GF-D8 (cell line): ENCODE measurements at regions not wholly inside any gene's neighbourhood (a gene's known extent, or its start where the extent isn't known, plus 50 kb on each side); places are given as distances from the start of the nearest gene placed in this dataset.

Experiments
- DNase-seq: peaks from one replicate; lab custom pipeline; 2025; lab: John Stamatoyannopoulos, UW

- no peak for DNase-seq
Observed at GRCh38 chr5:171688696-171689495, 96.7 kb upstream of the SMIM23 start.

GRCh38 chr5:171689853-171690417 is 95.7 kb upstream of the SMIM23 start:
- no peak for DNase-seq

GRCh38 chr5:171692107-171692506 is 93.5 kb upstream of the SMIM23 start:
- DNase-seq = no peak

- DNase-seq = no peak
Observed at GRCh38 chr5:171692936-171693335, 92.7 kb upstream of the SMIM23 start.

DNA sequence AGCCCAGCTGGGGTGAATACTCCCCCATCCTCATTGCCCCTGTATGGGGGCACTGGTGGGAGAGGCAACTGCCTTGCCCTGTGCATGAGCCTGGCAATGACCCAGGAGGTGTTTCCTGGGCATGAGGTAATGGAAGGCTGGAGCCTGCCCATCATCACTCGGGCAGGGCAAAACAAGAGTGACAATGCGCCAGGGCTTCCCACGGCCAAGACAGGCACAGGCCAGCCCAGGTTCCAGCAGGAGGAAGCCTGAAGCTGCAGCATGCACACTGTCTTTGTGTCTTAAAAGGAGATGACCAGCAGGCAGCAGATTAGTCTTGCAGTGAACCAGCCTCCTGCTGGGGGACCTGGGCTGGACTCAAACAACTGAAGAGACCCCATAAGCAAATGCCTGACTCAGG is 92.2 kb upstream of the SMIM23 start:
- no peak for DNase-seq

DNA sequence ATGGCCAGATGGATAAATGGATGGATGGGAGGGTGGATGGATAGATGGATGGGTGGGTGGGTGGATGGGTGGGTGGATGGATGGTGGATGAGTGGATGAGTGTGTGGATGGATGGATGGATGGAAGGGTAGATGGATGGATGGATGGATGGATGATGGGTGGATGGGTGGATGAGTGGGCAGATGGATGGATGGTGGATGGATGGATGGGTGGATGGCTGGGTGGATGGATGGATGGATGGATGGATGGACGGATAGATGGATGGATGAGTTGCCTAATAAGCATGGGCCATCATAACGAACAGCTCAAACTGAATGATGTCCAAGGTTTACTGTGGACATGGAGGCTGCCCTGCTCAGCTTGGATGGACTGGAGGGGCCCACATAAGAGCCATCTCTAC is 89.8 kb upstream of the SMIM23 start:
- no peak for DNase-seq

DNA sequence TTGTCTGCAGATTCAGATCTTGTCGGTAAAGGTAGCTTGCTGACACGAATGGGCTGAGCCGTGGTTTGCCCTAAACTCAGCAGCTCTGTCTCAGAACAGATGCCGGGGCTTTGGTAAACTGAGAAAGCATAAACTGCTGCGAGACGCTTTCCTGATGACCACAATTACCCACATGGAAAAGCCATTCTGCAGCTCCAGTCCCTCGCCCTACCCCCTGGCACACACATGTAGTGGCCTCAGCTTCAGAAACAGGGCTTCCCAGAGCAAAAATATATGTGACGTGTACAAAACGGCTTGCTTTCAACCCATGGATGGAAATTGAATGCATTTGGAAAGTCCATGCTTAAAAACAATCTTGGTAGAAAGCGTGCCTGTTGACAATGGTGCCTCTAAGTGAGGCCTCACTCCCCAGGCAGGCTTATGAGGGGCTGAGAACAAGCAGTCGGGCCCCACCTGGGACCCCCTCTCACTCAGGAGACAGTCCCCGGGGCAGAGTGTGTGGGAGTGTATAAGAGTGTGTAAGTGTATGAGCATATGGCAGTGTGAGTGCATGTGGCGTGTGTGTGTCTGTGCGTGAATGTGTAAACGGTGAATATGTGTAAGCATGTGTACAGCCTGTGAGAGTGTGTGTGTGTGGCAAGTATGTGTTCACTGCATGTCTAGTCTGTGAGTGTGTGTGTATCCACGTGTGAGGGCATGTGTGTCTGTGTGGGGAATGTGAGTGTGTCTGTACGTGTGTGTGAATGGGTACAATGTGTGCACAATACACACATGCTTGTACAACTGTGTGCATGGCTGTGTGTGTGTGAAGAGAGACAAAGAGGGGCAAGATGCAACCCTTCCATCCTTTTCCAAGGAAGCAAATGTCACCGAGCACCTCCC is 88.2 kb upstream of the SMIM23 start:
- no peak for DNase-seq

- DNase-seq = no peak
Observed at GRCh38 chr5:171700318-171700912, 85.2 kb upstream of the SMIM23 start.

DNA sequence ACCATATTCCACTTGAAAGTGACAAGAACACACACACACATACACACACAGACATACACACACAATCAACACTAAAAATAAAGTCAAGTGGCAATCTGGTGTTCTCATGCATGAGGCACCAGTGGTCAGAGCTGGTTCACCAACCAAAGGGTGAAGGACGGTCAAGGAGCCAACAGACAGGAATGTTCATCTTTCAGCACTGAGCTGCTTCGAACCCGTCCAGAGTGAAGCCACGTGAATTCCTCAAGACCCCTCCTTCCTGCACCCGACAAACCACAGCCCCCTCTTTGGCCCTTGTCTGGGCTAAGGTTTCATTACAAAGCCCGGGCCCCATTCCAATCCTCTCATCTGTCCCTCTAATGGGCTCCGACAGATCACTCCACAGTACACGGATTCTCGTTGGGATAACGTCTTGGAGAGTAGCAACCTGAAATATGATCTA is 84.5 kb upstream of the SMIM23 start:
- no peak for DNase-seq

DNA sequence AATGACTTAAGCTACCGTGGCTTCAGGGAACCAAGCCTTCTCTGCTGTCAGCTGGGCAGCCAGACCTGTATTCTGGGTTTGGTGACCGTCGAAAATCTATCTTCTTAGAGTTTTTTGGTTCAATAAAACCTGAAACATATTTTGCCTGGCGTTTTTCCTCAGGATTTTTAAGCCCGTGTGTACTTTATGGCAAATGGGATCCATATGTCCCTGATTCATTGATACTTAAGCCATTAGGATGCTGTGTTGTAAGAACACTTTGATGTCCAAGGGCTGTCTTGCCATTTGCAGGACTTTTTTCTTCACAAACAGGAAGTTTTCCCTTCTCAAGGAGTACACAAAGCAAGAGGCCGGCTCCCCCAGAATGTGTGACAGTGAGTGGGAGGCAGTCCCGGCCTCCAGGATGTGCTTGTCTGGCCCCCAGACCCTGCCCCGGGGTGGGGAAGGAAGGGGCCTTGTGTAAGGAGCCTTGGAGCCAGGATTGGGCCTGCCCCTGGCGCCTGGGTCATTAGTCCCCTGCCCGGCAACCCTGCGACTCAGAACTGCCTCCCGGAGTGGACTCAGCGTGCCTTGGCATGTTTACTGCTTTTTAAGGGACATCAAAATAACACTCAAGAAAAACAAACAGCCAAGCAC is 83.4 kb upstream of the SMIM23 start:
- DNase-seq = no peak

DNA sequence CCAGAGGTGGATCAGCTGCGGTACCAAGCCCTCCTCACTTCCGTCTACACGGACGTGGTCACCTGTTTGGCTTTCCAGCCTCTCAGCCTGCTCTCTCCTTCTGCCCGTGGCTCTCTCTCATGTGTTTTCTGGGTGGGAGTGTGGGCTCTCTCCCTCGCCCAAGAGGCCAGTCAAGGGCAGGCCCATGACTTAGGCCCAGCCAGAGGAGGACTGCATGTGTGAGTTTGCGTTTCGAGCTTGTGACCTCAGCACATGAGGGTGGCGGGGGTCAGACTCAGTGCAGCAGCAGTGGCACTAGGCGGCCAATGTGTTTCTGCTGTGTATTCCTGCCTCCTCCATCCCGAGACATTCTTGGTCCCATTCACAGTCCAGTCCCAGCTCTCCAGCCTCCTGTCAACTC is 82.5 kb upstream of the SMIM23 start:
- DNase-seq = no peak

GRCh38 chr5:171705036-171705435 is 80.6 kb upstream of the SMIM23 start:
- DNase-seq = no peak

DNA sequence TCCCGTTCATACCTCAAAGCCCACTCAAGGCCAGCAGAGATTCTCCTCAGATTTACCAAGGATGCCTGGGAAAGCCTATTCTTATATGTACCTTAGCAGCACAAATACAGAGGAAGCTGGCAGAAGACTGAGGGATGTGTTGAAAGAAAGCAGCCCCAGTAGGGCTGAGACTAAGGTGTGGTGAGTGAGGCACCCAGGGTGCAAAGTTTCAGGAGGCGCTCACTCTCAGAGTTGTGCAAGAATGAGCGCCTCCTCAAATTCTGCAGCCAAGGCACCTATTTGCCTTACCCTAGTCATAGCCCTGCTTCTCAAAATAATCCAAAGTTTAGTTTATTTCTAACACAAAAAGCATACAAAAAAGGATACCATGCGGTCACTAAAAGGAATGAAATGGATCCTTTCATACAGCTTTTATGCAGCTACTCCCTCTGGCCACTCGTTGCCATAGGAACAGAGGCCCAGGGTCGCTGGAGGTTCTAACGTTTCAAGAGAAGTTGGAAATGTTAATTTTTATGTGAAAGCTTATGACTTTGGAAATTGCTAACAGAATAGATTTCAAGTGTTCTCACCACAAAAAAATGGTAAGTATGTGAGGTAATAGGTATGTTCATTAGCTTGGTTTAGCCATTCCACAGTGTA is 79.7 kb upstream of the SMIM23 start:
- DNase-seq = no peak

DNA sequence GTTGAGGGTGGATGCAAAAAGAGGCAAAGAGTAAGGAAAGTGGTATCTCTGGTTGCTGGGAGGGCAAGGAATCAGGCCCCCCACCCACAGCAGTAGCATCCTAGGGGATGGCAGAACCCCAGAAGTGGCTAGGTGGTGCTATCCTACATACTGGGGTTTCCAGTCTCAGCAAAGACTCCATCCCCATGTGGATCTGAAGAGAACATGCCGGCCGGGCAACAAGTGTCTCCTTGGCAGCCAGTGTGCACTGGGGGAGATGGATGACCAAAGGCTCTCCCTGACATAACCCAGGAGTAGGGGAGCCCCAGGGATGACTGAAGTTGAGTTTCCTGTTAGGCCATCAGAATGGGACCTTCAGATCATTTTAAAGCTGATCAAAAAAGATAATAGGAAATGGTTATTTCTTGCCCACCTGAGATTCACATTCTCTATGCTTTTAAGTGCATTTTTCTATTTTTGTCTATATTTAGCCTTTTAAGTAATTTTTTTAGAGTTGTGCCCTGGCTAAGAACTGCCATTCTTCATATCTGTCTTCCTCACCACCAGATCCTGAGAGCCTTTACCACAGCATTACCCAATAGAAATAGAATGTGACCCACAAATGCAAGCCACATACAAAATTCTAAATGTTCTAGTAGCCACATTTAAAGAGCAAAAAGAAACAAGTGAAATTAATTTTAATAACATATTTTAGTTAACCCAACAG is 78.7 kb upstream of the SMIM23 start:
- no peak for DNase-seq

DNA sequence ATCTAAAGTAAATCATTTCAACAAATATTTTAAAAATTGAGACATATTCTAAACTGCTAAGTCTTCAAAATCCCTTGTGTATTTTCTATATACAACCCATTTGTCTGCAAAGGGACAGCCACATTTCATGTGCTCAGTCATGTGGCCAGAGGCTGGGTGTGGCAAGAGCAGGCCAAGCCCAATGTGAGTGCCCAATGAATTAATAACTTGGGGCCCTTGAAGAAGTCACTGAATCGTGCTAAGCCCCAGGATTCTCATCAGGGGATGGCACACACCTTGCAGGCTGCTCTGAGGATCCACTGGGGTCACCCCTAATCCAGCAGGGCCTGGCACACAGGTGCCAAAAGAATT is 78.2 kb upstream of the SMIM23 start:
- DNase-seq = no peak

- DNase-seq = no peak
Observed at GRCh38 chr5:171709930-171710329, 75.7 kb upstream of the SMIM23 start.

- no peak for DNase-seq
Observed at GRCh38 chr5:171710451-171711024, 75.1 kb upstream of the SMIM23 start.

GRCh38 chr5:171711571-171711970 is 74.0 kb upstream of the SMIM23 start:
- DNase-seq = no peak

- no peak for DNase-seq
Observed at GRCh38 chr5:171712616-171713015, 73.0 kb upstream of the SMIM23 start.

DNA sequence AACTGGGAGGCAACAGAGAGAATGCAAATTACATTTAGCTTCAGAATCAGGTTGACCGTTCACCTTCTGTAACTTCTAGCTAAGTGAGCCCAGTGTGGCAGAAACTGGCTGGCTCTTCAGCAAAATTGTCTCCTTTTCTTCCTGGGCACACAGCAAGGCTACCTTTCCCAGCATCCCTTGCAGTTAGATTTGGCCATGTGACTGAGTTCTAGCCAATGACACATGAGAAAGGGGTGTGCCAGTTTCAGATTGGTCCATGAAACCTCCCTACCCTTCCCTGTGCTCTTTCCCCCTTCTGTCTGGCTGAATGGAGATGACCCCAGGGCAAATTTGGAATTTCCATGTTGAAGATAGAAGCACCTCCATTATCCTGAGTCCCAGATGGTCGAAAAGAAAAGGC is 72.5 kb upstream of the SMIM23 start:
- DNase-seq = no peak

- DNase-seq = no peak
Observed at GRCh38 chr5:171714261-171714660, 71.4 kb upstream of the SMIM23 start.
